ENCODE measurements at regions not wholly inside any gene's neighbourhood (a gene's known extent, or its start where the extent isn't known, plus 50 kb on each side); places are given as distances from the start of the nearest gene placed in this dataset.
"Not testable (repeated sequence)": the region's sequence is repeated elsewhere in the genome, so short reads cannot be mapped to it uniquely, and the experiment has no call there.

DNA sequence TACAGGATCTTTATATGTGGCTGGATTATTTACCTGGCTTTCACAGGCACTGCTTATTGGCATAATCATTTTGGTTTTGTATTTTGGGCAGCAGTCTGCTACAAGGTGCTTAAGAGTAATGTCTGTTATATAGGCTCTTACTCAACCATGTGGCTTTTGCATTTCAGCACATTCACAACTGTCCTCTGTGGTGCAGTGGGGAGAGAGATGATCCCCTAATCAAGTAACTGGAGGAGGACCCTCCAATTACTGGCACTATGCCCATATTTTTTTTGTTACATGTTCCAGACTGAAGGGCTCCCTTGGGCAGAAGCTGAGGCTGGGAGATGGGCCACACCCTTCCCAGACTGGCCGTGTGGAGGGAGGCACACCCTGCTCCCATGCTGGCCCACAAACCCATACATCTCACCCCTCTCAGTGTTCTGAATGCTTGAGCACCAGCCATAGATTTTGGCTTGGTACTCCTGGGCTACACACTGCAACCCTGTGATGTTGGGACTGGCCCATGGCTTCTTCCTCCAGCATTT is 173.5 kb downstream of the FAM174A start:
- Histone ChIP-seq H3K9ac (no peak overlapping the region), H4K20me1 (ENCODE audit: low read depth) (no peaks in the 10 kb centered on the region), H3F3A (ENCODE audit: low read depth) (no peaks in the 10 kb centered on the region), H2AFZ (replicated peaks) (peak overlapping the region; percentile 80), H3K4me2 (no peak overlapping the region), H3K27ac (no peak overlapping the region), H3K36me3 (no peaks in the 10 kb centered on the region), H3K79me2 (ENCODE audit: low read depth) (no peaks in the 10 kb centered on the region), H3K4me3 (no peak overlapping the region), H3K9me3 (ENCODE audit: low read depth) (no peaks in the 10 kb centered on the region), H3K27me3 (no peaks in the 10 kb centered on the region), H3K4me1 (peaks cover 4% of the 10 kb centered on the region)
- TF ChIP-seq EZH2phosphoT487 (IDR thresholded peaks at IDR 0.05) (no peak), EZH2 (IDR thresholded peaks at IDR 0.05) (no peak)
- TF ChIP-seq, protein P1, sequence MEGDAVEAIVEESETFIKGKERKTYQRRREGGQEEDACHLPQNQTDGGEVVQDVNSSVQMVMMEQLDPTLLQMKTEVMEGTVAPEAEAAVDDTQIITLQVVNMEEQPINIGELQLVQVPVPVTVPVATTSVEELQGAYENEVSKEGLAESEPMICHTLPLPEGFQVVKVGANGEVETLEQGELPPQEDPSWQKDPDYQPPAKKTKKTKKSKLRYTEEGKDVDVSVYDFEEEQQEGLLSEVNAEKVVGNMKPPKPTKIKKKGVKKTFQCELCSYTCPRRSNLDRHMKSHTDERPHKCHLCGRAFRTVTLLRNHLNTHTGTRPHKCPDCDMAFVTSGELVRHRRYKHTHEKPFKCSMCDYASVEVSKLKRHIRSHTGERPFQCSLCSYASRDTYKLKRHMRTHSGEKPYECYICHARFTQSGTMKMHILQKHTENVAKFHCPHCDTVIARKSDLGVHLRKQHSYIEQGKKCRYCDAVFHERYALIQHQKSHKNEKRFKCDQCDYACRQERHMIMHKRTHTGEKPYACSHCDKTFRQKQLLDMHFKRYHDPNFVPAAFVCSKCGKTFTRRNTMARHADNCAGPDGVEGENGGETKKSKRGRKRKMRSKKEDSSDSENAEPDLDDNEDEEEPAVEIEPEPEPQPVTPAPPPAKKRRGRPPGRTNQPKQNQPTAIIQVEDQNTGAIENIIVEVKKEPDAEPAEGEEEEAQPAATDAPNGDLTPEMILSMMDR (IDR thresholded peaks at IDR 0.05): no peak
- Mint-ChIP-seq H3K36me3 (no peaks in the 10 kb centered on the region), H3K27ac (no peak overlapping the region), H3K9me3 (no peaks in the 10 kb centered on the region), H3K27me3 (ENCODE audit: insufficient read depth, low read depth) (peaks cover 4% of the 10 kb centered on the region), H3K4me3 (no peak overlapping the region), H3K4me1 (peaks cover 5% of the 10 kb centered on the region)
- DNase-seq (ENCODE audit: low spot score): no peak

DNA sequence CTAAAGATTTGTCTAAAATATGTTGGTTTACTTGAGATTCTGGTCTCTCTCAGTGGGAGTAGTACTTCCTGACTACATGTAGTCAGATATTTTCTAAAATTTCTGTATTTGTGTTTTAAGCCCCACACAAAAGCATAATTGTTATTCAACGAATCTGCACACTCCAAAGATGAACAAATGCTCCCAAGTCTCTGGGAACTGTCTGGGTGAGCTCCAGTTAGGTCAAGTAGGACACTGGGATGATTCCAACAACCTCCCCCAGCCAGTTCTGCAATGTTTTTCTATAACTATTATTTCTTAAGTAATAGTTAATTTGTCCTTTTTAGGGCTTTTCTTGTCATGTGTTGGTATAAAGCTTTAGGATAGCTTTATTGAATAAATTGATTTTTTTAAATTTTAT is 174.6 kb downstream of the FAM174A start:
- H3K27ac Mint-ChIP-seq: no peak overlapping the region
- no peak overlapping the region for H3K4me3 Mint-ChIP-seq

DNA sequence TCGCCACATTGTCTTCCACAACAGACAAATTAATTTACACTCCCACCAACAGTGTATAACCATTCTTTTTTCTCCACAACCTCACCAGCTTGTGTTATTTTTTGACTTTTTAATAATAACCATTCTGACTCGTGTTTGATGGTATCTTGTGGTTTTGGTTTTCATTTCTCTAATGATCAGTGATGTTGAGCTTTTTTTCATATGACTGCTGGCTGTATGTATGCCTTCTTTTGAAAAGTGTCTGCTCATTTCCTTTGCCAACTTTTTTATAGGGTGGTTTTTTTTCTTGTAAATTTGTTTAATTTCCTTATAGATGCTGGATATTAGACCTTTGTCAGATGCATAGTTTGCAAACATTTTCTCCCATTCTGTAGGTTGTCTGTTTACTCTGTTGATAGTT is 179.6 kb downstream of the FAM174A start:
- DNase-seq (ENCODE audit: low spot score); H3K27ac ChIP-seq; H3K27me3 ChIP-seq; H4K20me1 ChIP-seq (ENCODE audit: low read depth); H3K4me3 ChIP-seq; H2AFZ ChIP-seq (replicated peaks); H3K9me3 Mint-ChIP-seq; H3K27ac Mint-ChIP-seq; H3K4me3 Mint-ChIP-seq; H3K9me3 ChIP-seq (ENCODE audit: low read depth); H3K9ac ChIP-seq; H3K4me1 ChIP-seq; H3K4me1 Mint-ChIP-seq; H3K36me3 Mint-ChIP-seq; H3K27me3 Mint-ChIP-seq (ENCODE audit: insufficient read depth, low read depth); H3K79me2 ChIP-seq (ENCODE audit: low read depth); H3K4me2 ChIP-seq; H3F3A ChIP-seq (ENCODE audit: low read depth); H3K36me3 ChIP-seq: not testable (repeated sequence)

More for the DNA sequence above, 174.6 kb downstream of the FAM174A start:
- H3K4me3 ChIP-seq: no peak overlapping the region
- H3K9me3 ChIP-seq (ENCODE audit: low read depth): no peaks in the 10 kb centered on the region
- H3K36me3 ChIP-seq: no peaks in the 10 kb centered on the region
- no peaks in the 10 kb centered on the region for H4K20me1 ChIP-seq (ENCODE audit: low read depth)
- H3K36me3 Mint-ChIP-seq: no peaks in the 10 kb centered on the region
- H3K4me1 Mint-ChIP-seq: peaks cover 5% of the 10 kb centered on the region
- DNase-seq (ENCODE audit: low spot score): no peak
- H3K4me2 ChIP-seq: no peak overlapping the region
- H3K4me1 ChIP-seq: peaks cover 4% of the 10 kb centered on the region
- H2AFZ ChIP-seq (replicated peaks): peak overlapping the region; percentile 80
- no peak overlapping the region for H3K27ac ChIP-seq
- no peaks in the 10 kb centered on the region for H3F3A ChIP-seq (ENCODE audit: low read depth)
- TF ChIP-seq EZH2 (IDR thresholded peaks at IDR 0.05) (no peak), EZH2phosphoT487 (IDR thresholded peaks at IDR 0.05) (no peak)
- TF ChIP-seq, protein P1 (IDR thresholded peaks at IDR 0.05): no peak
- peaks cover 4% of the 10 kb centered on the region for H3K27me3 Mint-ChIP-seq (ENCODE audit: insufficient read depth, low read depth)
- H3K9ac ChIP-seq: no peak overlapping the region
- H3K9me3 Mint-ChIP-seq: no peaks in the 10 kb centered on the region
- H3K79me2 ChIP-seq (ENCODE audit: low read depth): no peaks in the 10 kb centered on the region
- no peaks in the 10 kb centered on the region for H3K27me3 ChIP-seq

DNA sequence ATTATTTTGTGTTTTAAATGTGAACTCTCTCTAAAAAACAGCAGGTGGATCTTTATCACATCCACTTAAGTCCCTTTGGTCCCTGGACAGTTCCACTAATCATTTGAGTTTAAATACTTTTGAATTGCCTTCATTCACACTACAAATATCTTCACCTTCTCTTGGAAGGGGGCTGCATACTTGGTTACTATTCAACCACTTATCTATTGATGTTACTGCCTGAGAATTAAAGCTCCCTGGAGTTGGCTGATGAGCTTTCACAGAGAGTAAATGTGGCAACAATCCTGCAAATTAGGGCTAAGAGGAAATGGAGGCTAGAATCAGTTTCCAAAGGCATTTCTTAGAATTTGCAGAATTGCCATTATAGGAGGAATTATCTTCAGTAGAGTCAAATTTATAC is 180.4 kb downstream of the ST8SIA4 start:
- Histone ChIP-seq H3K36me3 (no peaks in the 10 kb centered on the region), H3K4me1 (peaks cover 33% of the 10 kb centered on the region), H3K4me3 (no peak overlapping the region), H3K79me2 (ENCODE audit: low read depth) (no peaks in the 10 kb centered on the region), H3K27ac (peak overlapping the region; percentile 62), H3K4me2 (peak overlapping the region; percentile 64), H4K20me1 (ENCODE audit: low read depth) (no peaks in the 10 kb centered on the region), H3K9me3 (ENCODE audit: low read depth) (no peaks in the 10 kb centered on the region), H3F3A (ENCODE audit: low read depth) (peaks cover 12% of the 10 kb centered on the region), H2AFZ (replicated peaks) (no peak overlapping the region), H3K27me3 (no peaks in the 10 kb centered on the region), H3K9ac (no peak overlapping the region)
- DNase-seq (ENCODE audit: low spot score): peak; percentile 47
- Mint-ChIP-seq H3K9me3 (no peaks in the 10 kb centered on the region), H3K4me1 (peaks cover 24% of the 10 kb centered on the region), H3K36me3 (no peaks in the 10 kb centered on the region), H3K4me3 (no peak overlapping the region), H3K27ac (peak overlapping the region; percentile 53), H3K27me3 (ENCODE audit: insufficient read depth, low read depth) (no peaks in the 10 kb centered on the region)
- no peak for TF ChIP-seq EZH2 (IDR thresholded peaks at IDR 0.05)
- peak; percentile 68 for TF ChIP-seq EZH2phosphoT487 (IDR thresholded peaks at IDR 0.05)
- TF ChIP-seq, protein P1 (IDR thresholded peaks at IDR 0.05): no peak

Measured in neural progenitor cell (in vitro differentiated cells).